NT2/D1 (cell line): ENCODE measurements at regions not wholly inside any gene's neighbourhood (a gene's known extent, or its start where the extent isn't known, plus 50 kb on each side); places are given as distances from the start of the nearest gene placed in this dataset.

Experiments
- DNase-seq: peaks from one replicate; pipeline ENCODE4 v3.0.0-alpha.2; 2011; ENCODE audit warnings: low read depth, low spot score
- H3K27me3 ChIP-seq: 2 replicates; pipeline ENCODE4 v1.6.0; 2011; ENCODE audit warnings: mild to moderate bottlenecking; ENCODE audit not compliant: insufficient read length, insufficient read depth
- H3K36me3 ChIP-seq: 2 replicates; pipeline ENCODE4 v1.6.1; 2011; ENCODE audit warnings: mild to moderate bottlenecking, low read length, mixed read lengths; ENCODE audit not compliant: insufficient read depth, insufficient read length
- H3K4me1 ChIP-seq: 2 replicates; pipeline ENCODE4 v1.5.1; 2011; ENCODE audit not compliant: insufficient read depth, insufficient read length
- H3K4me3 ChIP-seq: 2 replicates; pipeline ENCODE4 v1.5.1; 2011; ENCODE audit warnings: low read depth; ENCODE audit not compliant: insufficient read length
- H3K9ac ChIP-seq: 2 replicates; pipeline ENCODE4 v1.6.0; 2011; ENCODE audit warnings: low read depth; ENCODE audit not compliant: insufficient read length
- H3K9me3 ChIP-seq: 2 replicates; pipeline ENCODE4 v1.5.1; 2011; ENCODE audit warnings: mild to moderate bottlenecking, low read length; ENCODE audit not compliant: insufficient read depth
- SUZ12 ChIP-seq: IDR thresholded peaks from 2 replicates; pipeline ENCODE4 v1.6.1; 2011; ENCODE audit not compliant: insufficient read length, insufficient read depth; ENCODE audit errors: extremely low read depth
- YY1 ChIP-seq: IDR thresholded peaks from 2 replicates; pipeline ENCODE4 v1.6.1; 2011; ENCODE audit not compliant: insufficient read length, insufficient read depth
- ZNF274 ChIP-seq: IDR thresholded peaks from 2 replicates; pipeline ENCODE4 v1.6.1; 2011; ENCODE audit warnings: mild to moderate bottlenecking, low read depth, low read length

DNA sequence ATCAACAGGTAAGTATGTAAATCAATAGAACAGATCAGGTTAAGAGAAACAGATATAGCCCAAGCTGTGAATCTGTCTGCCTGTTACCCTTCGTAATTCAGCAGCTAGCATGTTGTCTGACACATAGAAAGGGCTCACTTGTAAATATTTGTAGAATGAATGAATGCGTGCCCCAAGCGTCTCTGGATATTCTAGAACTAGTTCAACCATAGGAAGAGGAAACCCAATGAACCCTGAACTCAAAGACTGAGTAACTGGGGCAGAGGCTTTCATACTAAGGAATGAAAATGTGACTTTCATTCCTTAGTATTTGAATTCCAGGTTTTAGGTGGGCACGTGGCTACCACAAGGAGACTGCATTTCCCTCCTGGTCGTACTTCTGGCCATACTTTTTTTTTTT, 60.1 kb upstream of the SMYD2 start:
- no peak overlapping the region for H3K4me3 ChIP-seq
- no peak for DNase-seq
- no peaks in the 10 kb centered on the region for H3K9me3 ChIP-seq
- TF ChIP-seq YY1: no peak
- TF ChIP-seq SUZ12: no peak
- no peak for TF ChIP-seq ZNF274
- no peaks in the 10 kb centered on the region for H3K27me3 ChIP-seq
- no peaks in the 10 kb centered on the region for H3K36me3 ChIP-seq
- no peak overlapping the region for H3K9ac ChIP-seq
- no peaks in the 10 kb centered on the region for H3K4me1 ChIP-seq

DNA sequence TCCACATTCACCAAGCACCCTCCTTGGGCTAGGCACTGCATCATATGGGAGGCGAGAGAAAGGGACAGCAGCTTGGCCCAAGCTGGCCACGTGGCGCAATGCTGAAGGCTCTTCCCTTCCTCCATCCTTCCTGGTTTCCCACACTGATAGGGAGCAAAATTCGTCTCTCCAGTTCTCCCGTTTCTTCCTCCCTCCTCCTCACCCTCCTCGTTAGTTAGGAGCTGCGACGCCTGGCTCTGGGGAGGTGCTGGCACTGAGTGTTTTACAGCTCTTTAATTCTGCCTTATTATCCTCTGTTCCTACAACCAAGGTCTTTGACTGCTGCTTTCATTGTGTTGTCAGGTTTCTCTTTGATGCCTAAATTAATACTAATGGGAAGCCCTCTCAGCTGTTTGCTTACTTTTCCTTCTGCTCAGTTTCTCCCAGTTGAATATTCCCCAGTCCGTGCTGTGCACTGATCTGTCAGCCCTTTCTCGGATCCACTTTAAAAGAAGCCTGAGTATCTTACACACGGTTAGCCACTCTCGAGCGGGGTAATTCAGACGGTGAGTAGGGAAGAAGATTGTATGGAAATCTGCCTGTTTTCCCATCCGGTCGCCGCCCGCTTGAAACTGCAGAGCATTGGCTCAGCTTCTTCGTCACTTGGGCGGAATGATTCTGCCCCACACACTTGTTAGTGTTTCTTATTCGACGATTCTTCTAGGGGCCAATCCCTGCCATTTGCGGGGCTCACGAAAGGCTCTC, 56.2 kb upstream of the SMYD2 start:
- peaks cover 2% of the 10 kb centered on the region for H3K4me1 ChIP-seq

DNA sequence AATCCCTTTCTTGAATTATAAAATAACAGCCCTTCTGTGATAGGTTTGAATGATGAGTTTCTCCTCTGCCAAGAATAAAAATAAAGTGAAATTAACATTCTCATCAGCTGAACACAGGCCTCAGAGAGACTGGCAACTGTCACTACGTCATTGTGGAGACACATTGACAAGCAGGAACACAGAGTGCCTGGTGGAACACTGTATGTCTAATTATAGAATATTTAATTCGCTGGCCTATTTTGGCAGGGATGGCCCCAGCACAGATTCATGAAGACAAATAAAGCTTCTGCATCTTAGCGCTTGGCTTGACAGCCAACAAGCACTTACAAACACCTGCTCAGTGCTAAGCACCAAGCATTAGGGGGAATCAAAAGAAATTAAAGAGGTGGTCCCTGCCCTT, 52.0 kb upstream of the SMYD2 start:
- no peak for TF ChIP-seq YY1
- no peak for TF ChIP-seq ZNF274
- TF ChIP-seq SUZ12: no peak
- Histone ChIP-seq H3K4me3 (no peak overlapping the region), H3K36me3 (no peaks in the 10 kb centered on the region), H3K4me1 (peaks cover 2% of the 10 kb centered on the region), H3K9me3 (no peaks in the 10 kb centered on the region), H3K9ac (no peak overlapping the region), H3K27me3 (no peaks in the 10 kb centered on the region)
- DNase-seq: no peak

More for the DNA sequence above, 56.2 kb upstream of the SMYD2 start:
- Histone ChIP-seq H3K9ac (no peak overlapping the region), H3K4me3 (no peak overlapping the region), H3K36me3 (no peaks in the 10 kb centered on the region), H3K27me3 (no peaks in the 10 kb centered on the region), H3K9me3 (no peaks in the 10 kb centered on the region)
- TF ChIP-seq ZNF274 (no peak), YY1 (no peak), SUZ12 (no peak)
- no peak for DNase-seq

DNA sequence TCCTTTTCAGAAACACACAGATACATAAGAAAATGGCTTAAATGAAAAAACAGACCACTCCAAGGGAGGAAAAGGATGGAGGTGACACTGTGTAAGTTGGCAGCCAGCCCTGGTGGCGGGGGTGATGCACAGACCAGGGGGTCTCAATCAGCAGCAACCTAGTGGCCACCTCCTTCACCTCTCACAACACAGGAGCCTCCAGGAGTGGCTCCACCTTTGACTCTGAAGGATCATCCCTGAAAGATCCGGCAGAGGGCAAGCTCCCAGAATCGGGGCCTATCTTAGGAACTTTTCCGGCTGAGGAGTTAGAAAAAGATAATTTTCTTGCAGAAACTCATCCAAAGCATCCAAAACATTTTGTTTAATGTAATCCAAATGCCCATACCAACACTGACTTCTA, 51.2 kb upstream of the SMYD2 start:
- Histone ChIP-seq H3K27me3 (no peaks in the 10 kb centered on the region), H3K9ac (no peak overlapping the region), H3K9me3 (no peaks in the 10 kb centered on the region), H3K36me3 (no peaks in the 10 kb centered on the region), H3K4me1 (peaks cover 2% of the 10 kb centered on the region), H3K4me3 (no peak overlapping the region)
- no peak for DNase-seq
- no peak for TF ChIP-seq ZNF274
- no peak for TF ChIP-seq SUZ12
- no peak for TF ChIP-seq YY1
